ENCODE measurements at regions not wholly inside any gene's neighbourhood (a gene's known extent, or its start where the extent isn't known, plus 50 kb on each side); places are given as distances from the start of the nearest gene placed in this dataset.

GRCh38 chr14:40100544-40101196, 668.4 kb upstream of the FBXO33 start:
- TF ChIP-seq, protein P1, sequence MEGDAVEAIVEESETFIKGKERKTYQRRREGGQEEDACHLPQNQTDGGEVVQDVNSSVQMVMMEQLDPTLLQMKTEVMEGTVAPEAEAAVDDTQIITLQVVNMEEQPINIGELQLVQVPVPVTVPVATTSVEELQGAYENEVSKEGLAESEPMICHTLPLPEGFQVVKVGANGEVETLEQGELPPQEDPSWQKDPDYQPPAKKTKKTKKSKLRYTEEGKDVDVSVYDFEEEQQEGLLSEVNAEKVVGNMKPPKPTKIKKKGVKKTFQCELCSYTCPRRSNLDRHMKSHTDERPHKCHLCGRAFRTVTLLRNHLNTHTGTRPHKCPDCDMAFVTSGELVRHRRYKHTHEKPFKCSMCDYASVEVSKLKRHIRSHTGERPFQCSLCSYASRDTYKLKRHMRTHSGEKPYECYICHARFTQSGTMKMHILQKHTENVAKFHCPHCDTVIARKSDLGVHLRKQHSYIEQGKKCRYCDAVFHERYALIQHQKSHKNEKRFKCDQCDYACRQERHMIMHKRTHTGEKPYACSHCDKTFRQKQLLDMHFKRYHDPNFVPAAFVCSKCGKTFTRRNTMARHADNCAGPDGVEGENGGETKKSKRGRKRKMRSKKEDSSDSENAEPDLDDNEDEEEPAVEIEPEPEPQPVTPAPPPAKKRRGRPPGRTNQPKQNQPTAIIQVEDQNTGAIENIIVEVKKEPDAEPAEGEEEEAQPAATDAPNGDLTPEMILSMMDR (conservative IDR thresholded peaks at IDR 0.05) = no peak
- H3K27ac ChIP-seq = no peak overlapping the region

DNA sequence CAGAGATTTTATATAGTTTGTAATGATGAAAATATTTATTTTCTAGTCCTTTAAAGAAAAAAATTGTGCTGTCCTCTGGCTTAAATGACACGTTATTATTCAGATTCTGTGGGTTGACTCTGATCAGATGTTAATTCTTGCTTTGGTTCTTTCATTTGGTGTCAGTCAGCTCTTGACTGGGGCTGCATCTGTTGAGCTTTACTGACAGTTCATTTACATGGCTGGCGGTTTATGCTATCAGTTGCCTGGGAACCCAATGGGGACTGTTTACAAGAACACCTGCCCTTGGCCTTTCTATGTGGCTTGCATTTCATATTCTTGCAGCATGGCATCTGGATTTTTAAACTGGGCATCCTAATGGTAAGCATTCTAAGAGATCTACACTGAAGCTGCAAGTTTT, 667.1 kb upstream of the FBXO33 start:
- H3K27ac ChIP-seq = no peak overlapping the region
- TF ChIP-seq, protein P1 (conservative IDR thresholded peaks at IDR 0.05) = no peak

DNA sequence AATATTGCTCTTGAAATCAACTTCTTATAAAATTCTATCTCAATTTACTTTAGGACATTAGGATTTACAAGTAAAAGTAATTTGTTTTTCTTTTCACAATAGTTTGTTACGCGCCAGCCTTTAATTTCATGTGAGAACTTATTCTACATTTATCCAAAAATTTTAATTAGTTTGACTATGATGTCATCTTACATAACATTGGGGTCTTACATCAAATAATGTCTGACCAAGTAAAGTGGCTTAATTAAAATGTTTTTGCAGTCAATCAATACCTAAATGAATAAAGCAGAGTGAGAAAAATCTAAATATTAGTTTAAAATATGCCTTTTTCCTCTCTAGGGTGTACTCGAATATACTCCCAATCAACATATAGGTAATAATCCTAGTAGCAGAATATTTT, 666.2 kb upstream of the FBXO33 start:
- H3K27ac ChIP-seq = no peak overlapping the region
- TF ChIP-seq, protein P1 (conservative IDR thresholded peaks at IDR 0.05) = no peak

- TF ChIP-seq, protein P1 (conservative IDR thresholded peaks at IDR 0.05) = no peak
- H3K27ac ChIP-seq = no peak overlapping the region
Observed at GRCh38 chr14:40096968-40097367, 664.7 kb upstream of the FBXO33 start.

DNA sequence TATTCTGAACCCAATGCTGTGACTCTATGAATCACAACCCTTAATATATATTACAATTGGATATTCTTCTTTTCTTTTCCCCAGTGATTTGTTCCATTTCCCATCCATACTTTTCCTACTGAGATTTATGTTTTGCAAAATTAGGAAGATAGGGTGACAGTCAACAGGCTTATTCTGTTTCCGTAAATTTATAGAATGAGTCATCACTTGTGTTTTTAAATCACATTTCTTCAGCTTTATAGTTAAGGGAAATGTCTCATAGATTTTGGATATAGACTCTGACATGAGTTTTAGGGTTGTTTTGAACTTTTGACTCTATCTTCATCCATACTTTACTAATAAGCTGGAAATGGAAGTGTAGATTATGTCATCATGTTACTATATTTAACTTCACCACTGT, 661.6 kb upstream of the FBXO33 start:
- no peak overlapping the region for H3K27ac ChIP-seq
- TF ChIP-seq, protein P1 (conservative IDR thresholded peaks at IDR 0.05) = no peak

GRCh38 chr14:40074169-40074568, 641.9 kb upstream of the FBXO33 start:
- TF ChIP-seq, protein P1 (conservative IDR thresholded peaks at IDR 0.05) = no peak
- H3K27ac ChIP-seq = no peak overlapping the region

- H3K27ac ChIP-seq = no peak overlapping the region
- TF ChIP-seq, protein P1 (conservative IDR thresholded peaks at IDR 0.05) = no peak
Observed at GRCh38 chr14:40072175-40072574, 639.9 kb upstream of the FBXO33 start.

Data from VCaP (cell line).